ENCODE measurements at regions not wholly inside any gene's neighbourhood (a gene's known extent, or its start where the extent isn't known, plus 50 kb on each side); places are given as distances from the start of the nearest gene placed in this dataset.

- TF ChIP-seq CTCF (IDR thresholded peaks at IDR 0.05; ENCODE audit: insufficient read depth, low read depth, low read length) = no peak
- no peak overlapping the region for H3K4me3 ChIP-seq (ENCODE audit: low read depth, low read length)
- no peak for DNase-seq (ENCODE audit: low read depth)
Measured at GRCh38 chr9:135006911-135007570, 80.4 kb upstream of the OLFM1 start.

- no peak for TF ChIP-seq CTCF (IDR thresholded peaks at IDR 0.05; ENCODE audit: insufficient read depth, low read depth, low read length)
- no peak for DNase-seq (ENCODE audit: low read depth)
- H3K4me3 ChIP-seq (ENCODE audit: low read depth, low read length) = no peak overlapping the region
Measured at GRCh38 chr9:135007601-135008000, 79.9 kb upstream of the OLFM1 start.

- TF ChIP-seq CTCF (IDR thresholded peaks at IDR 0.05; ENCODE audit: insufficient read depth, low read depth, low read length) = no peak
- DNase-seq (ENCODE audit: low read depth) = no peak
- H3K4me3 ChIP-seq (ENCODE audit: low read depth, low read length) = no peak overlapping the region
Measured at GRCh38 chr9:135008416-135008815, 79.1 kb upstream of the OLFM1 start.

GRCh38 chr9:135009051-135009560 lies 78.4 kb upstream of the OLFM1 start:
- no peak for DNase-seq (ENCODE audit: low read depth)
- no peak for TF ChIP-seq CTCF (IDR thresholded peaks at IDR 0.05; ENCODE audit: insufficient read depth, low read depth, low read length)
- H3K4me3 ChIP-seq (ENCODE audit: low read depth, low read length) = no peak overlapping the region

- DNase-seq (ENCODE audit: low read depth) = no peak
- no peak for TF ChIP-seq CTCF (IDR thresholded peaks at IDR 0.05; ENCODE audit: insufficient read depth, low read depth, low read length)
- H3K4me3 ChIP-seq (ENCODE audit: low read depth, low read length) = no peak overlapping the region
Measured at GRCh38 chr9:135009794-135010585, 77.5 kb upstream of the OLFM1 start.

- TF ChIP-seq CTCF (IDR thresholded peaks at IDR 0.05; ENCODE audit: insufficient read depth, low read depth, low read length) = no peak
- DNase-seq (ENCODE audit: low read depth) = no peak
- H3K4me3 ChIP-seq (ENCODE audit: low read depth, low read length) = no peak overlapping the region
Measured at GRCh38 chr9:135010586-135010860, 76.9 kb upstream of the OLFM1 start.

Data from fibroblast of villous mesenchyme (primary cell).